Spleen (tissue), 7 donors: ENCODE measurements at regions not wholly inside any gene's neighbourhood (a gene's known extent, or its start where the extent isn't known, plus 50 kb on each side); places are given as distances from the start of the nearest gene placed in this dataset.

Experiments used
- CTCF ChIP-seq, 11 experiments: fragments of 200-600 bp in 7 of 11; fragments of 450-650 bp in 4 of 11; sonication (generic) in 4 of 11; IDR thresholded peaks in 8 of 11; conservative IDR thresholded peaks in 3 of 11; 1 replicate in 7 of 11; 2 replicates in 4 of 11; pipeline versions ENCODE4 v1.4.0 to v1.8.0; 2016 to 2021; ENCODE audit warnings: antibody characterized with exemption in 11 of 11, inconsistent platforms in 4 of 11, mild to moderate bottlenecking in 1 of 11
- POLR2A ChIP-seq, 3 donors: fragments of 450-650 bp; IDR thresholded peaks; one replicate each; pipeline ENCODE4 v1.5.1; 2017; ENCODE audit warnings: antibody characterized with exemption in 3 of 3, mild to moderate bottlenecking in 1 of 3
- POLR2AphosphoS5 ChIP-seq, 3 donors: sonication (generic); formaldehyde crosslinking; IDR thresholded peaks; one replicate each; pipeline ENCODE4 v1.5.1; 2017; ENCODE audit warnings: antibody characterized with exemption in 3 of 3
- donor health status: DM: no; HTN: no; CAD: no; lungs with moderate emphysema.
- donor health status: DM: no; HTN: no; CAD: no.
- donor health status: DM: no; HTN: no; CAD: no.

- TF ChIP-seq POLR2A (IDR thresholded peaks at IDR 0.05): no peak
- TF ChIP-seq CTCF (IDR thresholded peaks at IDR 0.05 in 8 of 11, conservative IDR thresholded peaks at IDR 0.05 in 3 of 11): no peak
- TF ChIP-seq POLR2AphosphoS5 (IDR thresholded peaks at IDR 0.05): no peak
These were observed 376.3 kb downstream of the GPD2 start for GRCh38 chr2:156812496-156812895.
